H1 (cell line): ENCODE measurements at regions not wholly inside any gene's neighbourhood (a gene's known extent, or its start where the extent isn't known, plus 50 kb on each side); places are given as distances from the start of the nearest gene placed in this dataset.

ENCODE experiments used
- CTCF ChIA-PET: fragments of 300-600 bp; sonication (Branson Sonifier 250); formaldehyde crosslinking; loops from one replicate; lab custom pipeline; 2021; ENCODE audit not compliant: partially characterized antibody; lab: Charles Lee
- POLR2A ChIA-PET: fragments of 300-600 bp; sonication (Branson Sonifier 250); formaldehyde crosslinking; loops from one replicate; lab custom pipeline; 2021; ENCODE audit warnings: inconsistent platforms; ENCODE audit not compliant: partially characterized antibody; lab: Charles Lee
- DNase-seq, 2 experiments: peaks; one replicate each; pipeline versions ENCODE4 v3.0.0 to v3.0.0-alpha.2; 2010 to 2022; ENCODE audit warnings: low spot score in 2 of 2, low read depth in 1 of 2, mixed read lengths in 1 of 2
- FAIRE-seq: peaks from 2 replicates; lab custom pipeline; 2011; peaks lifted over from hg19 to GRCh38; lab: Jason Lieb, UNC
- H2AFZ ChIP-seq: 2 replicates; pipeline ENCODE4 v1.8.1; 2012; ENCODE audit warnings: low read length, inconsistent platforms
- H2AK5ac ChIP-seq: 2 replicates; pipeline ENCODE4 v1.6.1; 2013; ENCODE audit warnings: low read depth, low read length
- H2BK120ac ChIP-seq: replicated peaks from 2 replicates; pipeline ENCODE3; 2013; ENCODE audit warnings: low read depth, low read length, inconsistent platforms
- H2BK12ac ChIP-seq: 2 replicates; pipeline ENCODE4 v1.6.1; 2013; ENCODE audit warnings: low read depth, low read length
- H2BK15ac ChIP-seq: 2 replicates; pipeline ENCODE4 v1.6.1; 2013; ENCODE audit warnings: low read length
- H2BK20ac ChIP-seq: 2 replicates; pipeline ENCODE4 v1.6.1; 2013; ENCODE audit warnings: low read length
- H2BK5ac ChIP-seq: 2 replicates; pipeline ENCODE4 v1.6.1; 2013; ENCODE audit warnings: low read depth, low read length
- H3K14ac ChIP-seq: 2 replicates; pipeline ENCODE4 v1.6.1; 2013; ENCODE audit warnings: inconsistent platforms; ENCODE audit not compliant: insufficient read length
- H3K18ac ChIP-seq: 2 replicates; pipeline ENCODE4 v1.6.1; 2013; ENCODE audit warnings: low read length; ENCODE audit errors: extremely low read depth
- H3K23ac ChIP-seq: 2 replicates; pipeline ENCODE4 v1.6.1; 2013; ENCODE audit warnings: inconsistent platforms; ENCODE audit not compliant: insufficient read length
- H3K23me2 ChIP-seq: 2 replicates; pipeline ENCODE4 v1.6.1; 2013; ENCODE audit warnings: low read depth, low read length
- H3K27ac ChIP-seq: 2 replicates; pipeline ENCODE4 v1.6.1; 2011; ENCODE audit warnings: low read depth, low read length, inconsistent platforms
- H3K27me3 ChIP-seq, 4 experiments: replicated peaks in 1 of 4; 1 replicate in 1 of 4; 2 replicates in 3 of 4; pipeline versions ENCODE4 v1.6.1 to v1.8.1; 2011 to 2013; ENCODE audit warnings: low read length in 3 of 4, mild to moderate bottlenecking in 3 of 4, inconsistent platforms in 2 of 4, mixed read lengths in 2 of 4, moderate library complexity in 1 of 4; ENCODE audit not compliant: control insufficient read depth in 3 of 4, insufficient read depth in 3 of 4; ENCODE audit errors: extremely low read depth in 1 of 4
- H3K36me3 ChIP-seq, 4 experiments: 2 replicates each; pipeline versions ENCODE4 v1.6.1 to v1.8.1; 2011 to 2013; ENCODE audit warnings: mild to moderate bottlenecking in 4 of 4, low read length in 3 of 4, moderate library complexity in 2 of 4, control low read depth in 1 of 4, inconsistent platforms in 1 of 4; ENCODE audit not compliant: insufficient read depth in 4 of 4, control insufficient read depth in 2 of 4
- H3K4ac ChIP-seq: replicated peaks from 2 replicates; pipeline ENCODE3; 2013; ENCODE audit warnings: low read length, low read depth, mixed read lengths, inconsistent platforms; ENCODE audit not compliant: insufficient read length
- H3K4me1 ChIP-seq, 4 experiments: replicated peaks in 1 of 4; 1 replicate in 1 of 4; 2 replicates in 3 of 4; pipeline versions ENCODE4 v1.6.1 to v1.8.1; 2011 to 2013; ENCODE audit warnings: low read length in 3 of 4, inconsistent platforms in 2 of 4, mixed read lengths in 1 of 4; ENCODE audit not compliant: insufficient read depth in 4 of 4, control insufficient read depth in 3 of 4
- H3K4me2 ChIP-seq, 2 experiments: 2 replicates each; pipeline versions ENCODE4 v1.6.1 to v1.8.1; 2011 to 2013; ENCODE audit warnings: low read depth in 2 of 2, low read length in 2 of 2, control low read depth in 1 of 2, inconsistent platforms in 1 of 2, mild to moderate bottlenecking in 1 of 2; ENCODE audit not compliant: insufficient read depth in 1 of 2
- H3K4me3 ChIP-seq, 4 experiments: fragments of 200-600, 300-600 bp in 1 of 4; sonication (generic), shearing (Covaris generic), sonication (Bioruptor Twin) in 1 of 4; 2 replicates each; pipeline versions ENCODE4 v1.5.1 to v1.8.1; 2011 to 2016; ENCODE audit warnings: low read length in 4 of 4, low read depth in 3 of 4, control low read depth in 2 of 4, inconsistent platforms in 2 of 4, mild to moderate bottlenecking in 2 of 4, mixed read lengths in 1 of 4, moderate library complexity in 1 of 4; ENCODE audit not compliant: insufficient read depth in 2 of 4; ENCODE audit errors: extremely low read depth in 1 of 4
- H3K56ac ChIP-seq: replicated peaks from 2 replicates; pipeline ENCODE3; 2013; ENCODE audit warnings: low read depth, mild to moderate bottlenecking, mixed read lengths, low read length, inconsistent platforms; ENCODE audit not compliant: insufficient read length
- H3K79me1 ChIP-seq: 2 replicates; pipeline ENCODE4 v1.6.1; 2013; ENCODE audit warnings: low read depth, low read length, control low read depth
- H3K79me2 ChIP-seq, 2 experiments: 2 replicates each; pipeline versions ENCODE4 v1.6.1 to v1.8.1; 2012 to 2013; ENCODE audit warnings: low read length in 2 of 2, mild to moderate bottlenecking in 2 of 2, inconsistent platforms in 1 of 2; ENCODE audit not compliant: insufficient read depth in 2 of 2, control insufficient read depth in 1 of 2
- H3K9ac ChIP-seq, 4 experiments: replicated peaks in 1 of 4; 1 replicate in 1 of 4; 2 replicates in 3 of 4; pipeline versions ENCODE4 v1.6.1 to v1.8.1; 2011 to 2013; ENCODE audit warnings: low read depth in 3 of 4, low read length in 3 of 4, control low read depth in 2 of 4, mild to moderate bottlenecking in 2 of 4, moderate library complexity in 2 of 4, inconsistent platforms in 1 of 4; ENCODE audit errors: extremely low read depth in 1 of 4
- H3K9me3 ChIP-seq, 2 experiments: 2 replicates each; pipeline versions ENCODE4 v1.6.1 to v1.8.1; 2012 to 2013; ENCODE audit warnings: mild to moderate bottlenecking in 2 of 2, moderate library complexity in 2 of 2, control low read depth in 1 of 2, inconsistent platforms in 1 of 2, low read depth in 1 of 2, low read length in 1 of 2, mixed read lengths in 1 of 2; ENCODE audit not compliant: insufficient read depth in 2 of 2
- H4K20me1 ChIP-seq, 2 experiments: replicated peaks in 1 of 2; 2 replicates each; pipeline versions ENCODE3 to v1.8.1; 2011 to 2013; ENCODE audit warnings: inconsistent platforms in 2 of 2, low read length in 2 of 2, mild to moderate bottlenecking in 1 of 2; ENCODE audit not compliant: insufficient read depth in 2 of 2, control insufficient read depth in 1 of 2
- H4K5ac ChIP-seq: 2 replicates; pipeline ENCODE4 v1.6.1; 2013; ENCODE audit warnings: low read length, low read depth, mixed read lengths, inconsistent platforms; ENCODE audit not compliant: insufficient read length
- H4K8ac ChIP-seq: 2 replicates; pipeline ENCODE4 v1.8.0; 2013; ENCODE audit warnings: mild to moderate bottlenecking, moderate library complexity, low read length, inconsistent platforms; ENCODE audit not compliant: insufficient read depth; ENCODE audit errors: extremely low read depth
- H4K91ac ChIP-seq: replicated peaks from 2 replicates; pipeline ENCODE3; 2013; ENCODE audit warnings: low read length, mixed read lengths, inconsistent platforms; ENCODE audit not compliant: insufficient read length
- ASH2L ChIP-seq: fragments of 200-600, 300-600 bp; sonication (generic); IDR thresholded peaks from one replicate; pipeline ENCODE4 v1.7.1; 2017; ENCODE audit warnings: low read length
- CHD2 ChIP-seq: IDR thresholded peaks from 2 replicates; pipeline ENCODE4 v1.6.1; 2012; ENCODE audit warnings: low read length, improper control_type of control experiment
- CTBP2 ChIP-seq: IDR thresholded peaks from 2 replicates; pipeline ENCODE4 v1.7.0; 2011; ENCODE audit warnings: borderline replicate concordance, mild to moderate bottlenecking, moderate library complexity, mixed read lengths, low read length; ENCODE audit not compliant: insufficient read depth, insufficient read length
- KDM1A ChIP-seq: fragments of 200-600, 300-600 bp; sonication (generic); IDR thresholded peaks from 2 replicates; pipeline ENCODE4 v1.7.1; 2016; ENCODE audit warnings: mild to moderate bottlenecking, low read length, borderline replicate concordance
- RAD21 ChIP-seq, 2 experiments: IDR thresholded peaks in 1 of 2; conservative IDR thresholded peaks in 1 of 2; 2 replicates each; pipeline ENCODE4 v1.6.1; 2011; ENCODE audit warnings: low read depth in 2 of 2, low read length in 2 of 2, improper control_type of control experiment in 1 of 2, inconsistent platforms in 1 of 2, mild to moderate bottlenecking in 1 of 2, moderate library complexity in 1 of 2
- ZNF274 ChIP-seq: IDR thresholded peaks from 2 replicates; pipeline ENCODE4 v1.7.0; 2012; ENCODE audit warnings: low read length, borderline replicate concordance; ENCODE audit errors: extremely low read depth
- WGBS, 2 experiments: shearing (Covaris generic) in 1 of 2; methylation state at CpG; one replicate each; pipeline versions ENCODE4 v1.1.6 to v1.1.7; 2013 to 2015; ENCODE audit warnings: low lambda C conversion rate in 2 of 2, mixed read lengths in 2 of 2, inconsistent platforms in 1 of 2, low coverage in 1 of 2, missing lambda C conversion rate in 1 of 2; ENCODE audit not compliant: insufficient replicate concordance in 2 of 2, insufficient coverage in 1 of 2, insufficient read length in 1 of 2; ENCODE audit errors: extremely low coverage in 1 of 2, missing lambda C conversion rate in 1 of 2; 5-methylcytosine and 5-hydroxymethylcytosine counted together

GRCh38 chr3:137222736-137223225, 265.0 kb downstream of the IL20RB start:
- no peak overlapping the region for H4K91ac ChIP-seq
- H2BK15ac ChIP-seq = no peak overlapping the region
- H3K4me2 ChIP-seq = no peak overlapping the region
- no peak overlapping the region for H3K9ac ChIP-seq
- no peaks in the 10 kb centered on the region for H3K27me3 ChIP-seq
- no peaks in the 10 kb centered on the region; the same call in 1 of the 2 replicates for H3K23me2 ChIP-seq
- no peak overlapping the region for H2BK20ac ChIP-seq
- ChIA-PET CTCF (interaction anchor here (0.6 to 1.2 kb wide), 3 partner anchors 81 to 469 kb away, joined by 3 to 6 read pairs (median 3); no protein-coding TSS in a partner anchor), POLR2A (no interaction called here)
- H3K56ac ChIP-seq = no peak overlapping the region
- no peaks in the 10 kb centered on the region for H3K4me1 ChIP-seq
- H3K18ac ChIP-seq = no peak overlapping the region
- DNase-seq = no peak
- no peaks in the 10 kb centered on the region for H3K36me3 ChIP-seq
- H3K79me1 ChIP-seq = no peaks in the 10 kb centered on the region
- no peak overlapping the region for H2BK5ac ChIP-seq
- H3K4me3 ChIP-seq = no peak overlapping the region
- no peak overlapping the region for H3K27ac ChIP-seq
- no peak overlapping the region for H3K23ac ChIP-seq
- no peak overlapping the region for H2BK12ac ChIP-seq
- H4K5ac ChIP-seq = no peak overlapping the region
- no peak overlapping the region for H4K8ac ChIP-seq
- WGBS, 2 experiments = 92% methylated on average over 2 of the region's 2 CpGs; no CpG with 5 or more reads in 1 of the 2 experiments
- no peaks in the 10 kb centered on the region for H3K79me2 ChIP-seq
- H3K4ac ChIP-seq = no peak overlapping the region
- no peak for FAIRE-seq
- no peak overlapping the region for H2BK120ac ChIP-seq
- no peaks in the 10 kb centered on the region for H3K9me3 ChIP-seq
- H2AK5ac ChIP-seq = no peak overlapping the region
- 0 out of 2 replicates have a peak overlapping the region, but pooled peaks have one; percentile 45 for H2AFZ ChIP-seq
- H4K20me1 ChIP-seq = no peaks in the 10 kb centered on the region
- no peak for TF ChIP-seq CHD2
- TF ChIP-seq KDM1A = no peak
- TF ChIP-seq RAD21 (IDR thresholded peaks at IDR 0.05 in 1 of 2, conservative IDR thresholded peaks at IDR 0.05 in 1 of 2; ENCODE audit: low read depth in 2 of 2, low read length in 2 of 2) = no peak
- no peak for TF ChIP-seq ZNF274
- no peak for TF ChIP-seq ASH2L
- TF ChIP-seq CTBP2 = no peak
- H3K14ac ChIP-seq = no peak overlapping the region
